IPS-18c (cell line): ENCODE measurements at regions not wholly inside any gene's neighbourhood (a gene's known extent, or its start where the extent isn't known, plus 50 kb on each side); places are given as distances from the start of the nearest gene placed in this dataset.

ENCODE experiments used
- H3K4me3 ChIP-seq: 2 replicates; pipeline ENCODE4 v1.7.0; 2013; ENCODE audit warnings: low read depth, mild to moderate bottlenecking, low read length, moderate library complexity; ENCODE audit not compliant: insufficient read depth
- H3K9me3 ChIP-seq: one replicate; pipeline ENCODE4 v1.6.1; 2013; ENCODE audit warnings: mild to moderate bottlenecking, low read length, moderate library complexity; ENCODE audit not compliant: control insufficient read depth, insufficient read depth

- H3K9me3 ChIP-seq = no peaks in the 10 kb centered on the region
- no peak overlapping the region for H3K4me3 ChIP-seq
Measured at GRCh38 chr6:21995318-21995717, 301.5 kb downstream of the PRL start.

GRCh38 chr6:21996425-21997118 lies 300.3 kb downstream of the PRL start:
- Histone ChIP-seq H3K9me3 (no peaks in the 10 kb centered on the region), H3K4me3 (no peak overlapping the region)

DNA sequence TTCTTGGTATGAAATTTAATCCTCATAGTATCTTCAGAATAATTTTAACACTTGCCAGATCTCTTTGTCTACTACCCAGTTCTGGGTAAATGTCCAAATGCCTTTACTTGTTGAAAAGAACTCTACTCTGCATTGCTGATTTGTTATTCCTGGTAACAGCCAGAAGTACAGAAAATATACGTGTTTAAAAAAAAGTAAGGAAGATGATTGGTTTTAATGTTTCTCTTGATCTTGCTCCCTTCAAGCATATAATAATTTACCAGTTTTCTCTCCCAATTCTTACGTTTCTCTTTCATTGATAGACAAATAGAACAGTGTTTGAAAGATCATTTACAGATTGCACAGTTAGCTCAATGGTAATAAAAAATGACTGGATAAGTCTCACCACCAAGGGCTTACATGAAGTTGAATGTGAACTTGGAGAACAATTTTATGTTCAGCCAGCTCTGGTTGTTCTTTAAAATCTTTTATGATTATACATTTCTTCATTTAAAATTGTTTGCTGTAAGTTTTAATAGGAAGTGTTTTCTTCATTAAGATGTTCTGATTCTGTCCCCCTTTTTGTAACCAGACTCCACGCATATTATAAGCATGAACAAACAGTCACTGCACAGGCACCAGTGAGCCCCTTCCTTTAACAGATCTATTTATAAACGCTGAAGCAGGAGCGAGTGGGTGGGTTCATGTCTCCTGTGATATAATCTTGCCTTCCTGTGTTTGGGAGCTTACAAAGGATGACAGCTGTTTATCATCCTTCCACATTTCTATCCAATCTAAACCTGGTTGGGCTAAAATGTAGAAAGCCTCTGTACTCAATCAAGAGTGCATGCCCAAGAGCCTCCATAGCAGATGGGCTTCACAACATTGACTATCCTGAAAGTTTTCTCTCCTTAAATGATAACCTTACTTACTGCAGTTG lies 299.5 kb downstream of the PRL start:
- Histone ChIP-seq H3K4me3 (no peak overlapping the region), H3K9me3 (no peaks in the 10 kb centered on the region)

- Histone ChIP-seq H3K4me3 (no peak overlapping the region), H3K9me3 (no peaks in the 10 kb centered on the region)
Measured at GRCh38 chr6:21998582-21998981, 298.3 kb downstream of the PRL start.

- H3K9me3 ChIP-seq = no peaks in the 10 kb centered on the region
- H3K4me3 ChIP-seq = no peak overlapping the region
Measured at GRCh38 chr6:21999012-21999528, 297.8 kb downstream of the PRL start.

GRCh38 chr6:21999741-22000140 lies 297.1 kb downstream of the PRL start:
- Histone ChIP-seq H3K9me3 (no peaks in the 10 kb centered on the region), H3K4me3 (no peak overlapping the region)

DNA sequence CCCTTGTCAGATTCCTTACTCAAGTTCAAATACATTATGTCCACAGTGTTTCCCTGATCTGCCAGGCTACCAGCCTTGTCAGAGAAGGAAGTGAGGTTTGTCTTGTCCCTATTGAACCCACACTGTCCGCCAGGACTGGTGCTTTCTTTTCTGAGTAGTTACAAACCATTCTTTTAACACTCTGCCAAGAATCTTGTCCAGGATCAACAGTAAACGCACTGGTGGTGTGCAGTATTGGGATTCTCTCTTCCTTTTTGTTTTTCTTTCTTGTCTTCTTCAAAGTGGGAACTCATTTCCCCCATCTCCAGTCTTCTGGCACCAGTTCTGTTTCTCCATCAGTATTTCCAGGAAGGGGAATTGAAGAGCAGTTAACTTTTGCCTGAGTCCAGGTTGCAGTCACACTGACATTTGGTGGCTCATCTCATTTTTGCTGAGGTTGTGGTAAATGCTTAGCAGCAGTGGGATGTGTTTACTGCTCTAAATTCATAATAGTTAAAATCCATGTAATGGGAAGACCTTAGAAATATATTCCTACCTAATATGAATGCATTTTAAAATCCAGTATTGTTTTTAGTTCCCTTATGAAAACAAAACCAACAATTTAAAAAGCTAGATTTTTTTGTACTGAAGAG lies 295.3 kb downstream of the PRL start:
- H3K9me3 ChIP-seq = no peaks in the 10 kb centered on the region
- H3K4me3 ChIP-seq = no peak overlapping the region

GRCh38 chr6:22003287-22003686 lies 293.5 kb downstream of the PRL start:
- Histone ChIP-seq H3K9me3 (no peaks in the 10 kb centered on the region), H3K4me3 (no peak overlapping the region)

DNA sequence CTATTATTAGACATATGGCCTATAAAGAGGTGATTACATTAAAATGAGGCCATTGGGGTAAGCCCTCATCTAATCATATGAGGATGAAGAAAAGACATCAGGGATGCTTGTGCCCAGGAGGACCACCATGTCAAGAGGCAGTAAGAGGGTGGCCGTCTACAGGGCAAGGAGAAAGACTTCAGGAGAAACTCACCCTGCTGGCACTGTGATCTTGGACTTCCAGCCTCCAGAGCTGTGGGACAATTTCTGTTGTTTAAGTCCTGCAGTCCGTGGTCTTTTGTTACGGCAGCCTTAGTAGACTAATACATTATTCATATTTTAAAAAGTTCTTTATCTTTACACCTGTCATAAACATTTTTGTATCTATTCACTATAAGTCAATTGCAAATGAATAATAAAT lies 290.0 kb downstream of the PRL start:
- H3K4me3 ChIP-seq = no peak overlapping the region
- no peaks in the 10 kb centered on the region for H3K9me3 ChIP-seq

DNA sequence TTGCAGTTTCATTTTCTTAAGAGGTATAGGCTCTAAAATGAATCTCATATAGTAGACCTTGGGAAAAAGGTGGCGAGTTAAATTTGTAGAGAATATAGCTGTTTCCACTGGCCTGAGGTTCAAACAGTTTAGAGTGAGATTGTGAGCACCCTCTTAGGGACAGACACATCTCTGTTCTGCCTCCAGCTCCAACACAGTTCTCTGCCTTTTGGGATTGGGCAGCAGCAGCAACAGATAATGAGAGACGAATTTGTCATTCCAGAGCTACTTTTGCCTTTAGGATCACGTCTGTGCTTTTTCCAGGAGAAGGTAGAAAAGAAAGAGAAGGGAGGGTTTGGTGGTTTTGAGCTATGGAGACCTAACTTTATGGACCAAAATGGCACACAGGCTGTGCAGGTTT lies 289.4 kb downstream of the PRL start:
- no peak overlapping the region for H3K4me3 ChIP-seq
- H3K9me3 ChIP-seq = no peaks in the 10 kb centered on the region

DNA sequence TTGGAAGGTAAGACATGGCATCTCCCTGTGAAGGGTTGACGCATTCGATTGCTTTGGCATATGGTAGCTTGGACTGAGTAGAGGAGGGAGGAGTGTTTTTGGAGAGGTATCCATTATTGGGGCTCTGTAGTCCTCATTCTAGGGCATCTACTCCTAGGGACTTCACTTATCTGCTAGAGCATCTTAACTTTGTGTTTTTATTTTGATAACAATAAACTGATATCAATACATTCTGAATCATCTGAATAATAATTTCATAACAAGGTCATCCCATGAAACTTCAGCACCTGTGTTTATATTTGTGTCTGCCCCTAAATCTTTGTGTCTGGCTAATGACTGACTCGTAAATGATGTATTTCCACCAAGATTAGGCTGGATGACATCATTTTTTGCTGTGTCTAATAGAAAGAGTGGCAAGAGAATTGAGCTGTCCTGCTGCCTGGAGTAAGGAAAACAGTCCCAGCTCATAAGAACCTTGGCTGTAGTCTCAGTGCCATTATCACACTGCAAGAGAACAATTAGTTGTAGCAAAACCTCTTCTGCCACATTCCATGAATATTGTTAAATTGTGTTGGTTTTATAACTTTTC lies 288.5 kb downstream of the PRL start:
- no peak overlapping the region for H3K4me3 ChIP-seq
- H3K9me3 ChIP-seq = no peaks in the 10 kb centered on the region

DNA sequence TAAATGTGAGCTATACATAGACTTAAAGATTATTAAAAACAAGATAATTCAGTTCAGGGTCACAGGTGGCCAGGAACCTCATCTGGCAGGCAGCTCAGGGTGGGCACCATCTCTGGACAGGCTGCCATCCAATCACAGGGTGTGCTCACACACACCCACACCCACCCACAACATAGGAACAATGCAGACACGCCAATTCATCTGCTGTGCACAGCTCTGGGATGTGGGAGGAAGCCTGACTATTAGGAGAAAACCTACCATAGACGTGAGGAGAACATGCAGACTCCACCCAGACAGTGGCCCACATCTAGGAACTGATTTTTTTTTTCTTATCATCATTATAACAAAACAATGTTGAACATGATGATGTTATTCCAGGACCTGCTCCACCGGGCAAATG lies 286.7 kb downstream of the PRL start:
- Histone ChIP-seq H3K9me3 (no peaks in the 10 kb centered on the region), H3K4me3 (no peak overlapping the region)

GRCh38 chr6:22015216-22015615 lies 281.6 kb downstream of the PRL start:
- no peaks in the 10 kb centered on the region for H3K9me3 ChIP-seq
- no peak overlapping the region for H3K4me3 ChIP-seq

DNA sequence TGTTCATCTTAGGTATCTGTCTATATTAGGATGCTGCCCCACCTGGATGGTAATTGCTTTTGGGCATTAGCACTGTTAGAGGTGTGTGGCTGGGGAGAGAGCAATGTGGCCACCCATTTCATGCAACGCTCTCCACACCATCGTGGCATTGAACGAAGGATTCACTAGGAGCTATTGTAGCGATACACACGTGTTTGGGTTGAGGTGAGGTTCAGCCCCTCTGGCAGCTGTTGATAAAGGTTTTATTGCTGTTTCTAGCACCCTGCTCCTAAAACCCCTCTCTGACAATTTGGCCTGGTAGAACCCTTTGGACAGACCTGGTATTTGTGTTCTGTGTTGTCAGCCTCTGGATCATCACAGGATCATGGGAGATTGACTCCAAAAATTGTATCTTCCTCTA lies 280.9 kb downstream of the PRL start:
- Histone ChIP-seq H3K9me3 (no peaks in the 10 kb centered on the region), H3K4me3 (no peak overlapping the region)

GRCh38 chr6:22017272-22017671 lies 279.6 kb downstream of the PRL start:
- Histone ChIP-seq H3K9me3 (no peaks in the 10 kb centered on the region), H3K4me3 (no peak overlapping the region)

GRCh38 chr6:22017766-22018165 lies 279.1 kb downstream of the PRL start:
- H3K9me3 ChIP-seq = no peaks in the 10 kb centered on the region
- no peak overlapping the region for H3K4me3 ChIP-seq

GRCh38 chr6:22019857-22020256 lies 277.0 kb downstream of the PRL start:
- no peak overlapping the region for H3K4me3 ChIP-seq
- no peaks in the 10 kb centered on the region for H3K9me3 ChIP-seq
